ENCODE measurements at regions not wholly inside any gene's neighbourhood (a gene's known extent, or its start where the extent isn't known, plus 50 kb on each side); places are given as distances from the start of the nearest gene placed in this dataset.
"Not testable (repeated sequence)": the region's sequence is repeated elsewhere in the genome, so short reads cannot be mapped to it uniquely, and the experiment has no call there.

DNA sequence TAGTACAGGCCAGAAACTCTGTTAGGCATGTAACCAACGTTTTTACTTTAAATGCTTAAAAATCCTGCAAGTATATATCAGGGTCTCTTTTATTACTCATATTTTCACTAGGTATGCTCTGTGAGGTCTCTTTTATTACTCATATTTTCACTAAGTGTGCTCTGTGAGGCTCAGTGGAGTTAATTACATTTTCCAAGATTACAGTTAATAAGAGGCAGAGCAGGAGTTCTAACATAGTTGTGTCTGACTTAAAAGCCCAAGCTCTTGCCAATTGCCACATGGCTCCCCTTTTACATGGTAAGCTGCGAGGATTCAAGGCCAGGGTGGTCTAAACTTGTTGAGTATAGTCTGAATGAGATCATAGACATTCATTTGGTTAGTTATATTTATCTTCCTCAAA lies 81.0 kb upstream of the ARMCX2 start:
- Histone ChIP-seq H3K27me3 (no peaks in the 10 kb centered on the region), H3K9me3 (no peaks in the 10 kb centered on the region), H3K4me3 (no peak overlapping the region), H3K4me1 (no peaks in the 10 kb centered on the region), H3K36me3 (no peaks in the 10 kb centered on the region), H3K27ac (no peak overlapping the region)
- TF ChIP-seq EP300 (IDR thresholded peaks at IDR 0.05) (no peak), POLR2A (IDR thresholded peaks at IDR 0.05) (no peak), POLR2AphosphoS5 (IDR thresholded peaks at IDR 0.05) (no peak)
- TF ChIP-seq, protein P1, sequence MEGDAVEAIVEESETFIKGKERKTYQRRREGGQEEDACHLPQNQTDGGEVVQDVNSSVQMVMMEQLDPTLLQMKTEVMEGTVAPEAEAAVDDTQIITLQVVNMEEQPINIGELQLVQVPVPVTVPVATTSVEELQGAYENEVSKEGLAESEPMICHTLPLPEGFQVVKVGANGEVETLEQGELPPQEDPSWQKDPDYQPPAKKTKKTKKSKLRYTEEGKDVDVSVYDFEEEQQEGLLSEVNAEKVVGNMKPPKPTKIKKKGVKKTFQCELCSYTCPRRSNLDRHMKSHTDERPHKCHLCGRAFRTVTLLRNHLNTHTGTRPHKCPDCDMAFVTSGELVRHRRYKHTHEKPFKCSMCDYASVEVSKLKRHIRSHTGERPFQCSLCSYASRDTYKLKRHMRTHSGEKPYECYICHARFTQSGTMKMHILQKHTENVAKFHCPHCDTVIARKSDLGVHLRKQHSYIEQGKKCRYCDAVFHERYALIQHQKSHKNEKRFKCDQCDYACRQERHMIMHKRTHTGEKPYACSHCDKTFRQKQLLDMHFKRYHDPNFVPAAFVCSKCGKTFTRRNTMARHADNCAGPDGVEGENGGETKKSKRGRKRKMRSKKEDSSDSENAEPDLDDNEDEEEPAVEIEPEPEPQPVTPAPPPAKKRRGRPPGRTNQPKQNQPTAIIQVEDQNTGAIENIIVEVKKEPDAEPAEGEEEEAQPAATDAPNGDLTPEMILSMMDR (IDR thresholded peaks at IDR 0.05): no peak
- no peak for ATAC-seq
- 43 to 44% methylated on average over 1 to 2 of the region's 2 CpGs for WGBS, 2 donors (ENCODE audit: low coverage in 1 of 2)

DNA sequence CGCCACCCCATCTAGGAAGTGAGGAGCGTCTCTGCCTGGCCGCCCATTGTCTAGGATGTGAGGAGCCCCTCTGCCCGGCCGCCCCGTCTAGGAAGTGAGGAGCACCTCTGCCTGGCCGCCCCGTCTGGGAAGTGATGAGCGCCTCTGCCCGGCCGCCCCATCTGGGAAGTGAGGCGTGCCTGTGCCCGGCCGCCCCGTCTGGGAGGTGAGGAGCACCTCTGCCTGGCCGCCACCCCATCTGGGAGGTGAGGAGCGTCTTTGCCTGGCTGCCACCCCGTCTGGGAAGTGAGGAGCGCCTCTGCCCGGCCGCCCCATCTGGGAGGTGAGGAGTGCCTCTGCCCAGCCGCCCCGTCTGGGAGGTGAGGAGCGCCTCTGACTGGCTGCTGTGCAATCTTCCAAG lies 79.2 kb upstream of the ARMCX2 start:
- not testable (repeated sequence) for ATAC-seq, H3K4me3 ChIP-seq, H3K9me3 ChIP-seq, H3K36me3 ChIP-seq, H3K27me3 ChIP-seq, H3K27ac ChIP-seq, H3K4me1 ChIP-seq
- no CpG with 5 or more reads among the region's 24 CpGs for WGBS, 2 donors (ENCODE audit: low coverage in 1 of 2)

DNA sequence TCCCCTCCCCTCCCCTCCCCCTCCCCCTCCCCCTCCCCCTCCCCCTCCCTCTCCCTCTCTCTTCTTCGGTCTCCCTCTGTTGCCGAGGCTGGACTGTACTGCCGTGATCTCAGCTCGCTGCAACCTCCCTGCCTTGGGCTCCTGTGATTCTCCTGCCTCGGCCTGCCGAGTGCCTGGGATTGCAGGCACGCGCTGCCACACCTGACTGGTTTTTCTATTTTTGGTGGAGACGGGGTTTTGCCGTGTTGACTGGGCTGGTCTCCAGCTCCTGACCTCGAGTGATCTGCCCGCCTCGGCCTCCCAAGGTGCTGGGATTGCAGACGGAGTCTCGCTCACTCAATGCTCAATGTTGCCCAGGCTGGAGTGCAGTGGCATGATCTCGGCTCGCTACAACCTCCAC lies 78.8 kb upstream of the ARMCX2 start:
- not testable (repeated sequence) for ATAC-seq, H3K9me3 ChIP-seq, H3K4me3 ChIP-seq, H3K4me1 ChIP-seq, H3K27me3 ChIP-seq, H3K27ac ChIP-seq, H3K36me3 ChIP-seq
- WGBS, 2 donors (ENCODE audit: low coverage in 1 of 2): no CpG with 5 or more reads among the region's 17 CpGs

DNA sequence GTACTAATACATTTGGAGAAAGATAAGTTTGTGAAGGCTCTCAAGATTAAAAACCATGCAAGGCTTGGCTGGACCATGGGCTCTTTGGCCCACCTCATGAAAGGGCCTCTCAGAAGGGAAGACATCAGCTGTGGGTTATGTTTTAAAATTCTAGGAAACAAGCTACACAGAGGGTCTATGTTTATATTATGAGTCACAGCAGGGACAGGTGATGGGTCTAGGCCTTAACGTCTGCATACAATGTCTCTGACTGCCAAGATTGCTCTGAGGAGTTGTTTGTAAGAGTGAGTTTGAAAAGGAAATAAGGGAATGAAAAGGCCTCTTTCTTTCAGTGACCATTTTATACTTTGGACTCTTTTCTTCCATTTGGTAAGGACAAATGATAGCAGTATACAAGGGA lies 77.0 kb upstream of the ARMCX2 start:
- 8 to 60% methylated on average over 1 of the region's 1 CpG for whole genome bisulfite sequencing, 2 donors (ENCODE audit: low coverage in 1 of 2)
- Histone ChIP-seq H3K27ac (no peak overlapping the region), H3K4me1 (no peaks in the 10 kb centered on the region), H3K27me3 (no peaks in the 10 kb centered on the region), H3K36me3 (no peaks in the 10 kb centered on the region), H3K4me3 (no peak overlapping the region), H3K9me3 (no peaks in the 10 kb centered on the region)
- ATAC-seq: no peak
- TF ChIP-seq, protein P1 (IDR thresholded peaks at IDR 0.05): no peak
- TF ChIP-seq POLR2AphosphoS5 (IDR thresholded peaks at IDR 0.05): no peak
- no peak for TF ChIP-seq EP300 (IDR thresholded peaks at IDR 0.05)
- TF ChIP-seq POLR2A (IDR thresholded peaks at IDR 0.05): no peak

DNA sequence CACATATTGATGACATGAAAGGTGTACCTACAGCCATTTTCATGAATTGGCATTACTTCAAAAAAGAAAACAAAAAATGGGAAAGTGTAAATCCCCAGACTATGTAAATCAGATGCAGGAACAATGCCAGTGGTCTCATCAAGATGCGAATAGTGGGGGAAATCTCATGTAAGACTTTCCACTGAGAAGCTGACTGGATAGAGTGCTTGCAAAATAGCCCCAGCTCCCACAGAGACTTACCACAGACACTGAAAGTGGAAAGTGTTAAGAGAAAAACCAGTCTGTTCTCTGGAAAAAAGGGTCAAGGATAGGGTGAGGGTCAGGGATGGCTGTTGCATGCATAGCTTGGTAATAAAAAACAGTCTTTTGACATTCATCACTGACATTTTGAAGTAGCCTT lies 73.2 kb upstream of the ARMCX2 start:
- WGBS, 2 donors (ENCODE audit: low coverage in 1 of 2): 57 to 80% methylated on average over 1 of the region's 1 CpG
- H3K9me3 ChIP-seq: no peaks in the 10 kb centered on the region
- H3K4me3 ChIP-seq: no peak overlapping the region
- no peak for ATAC-seq
- H3K36me3 ChIP-seq: no peaks in the 10 kb centered on the region
- no peak overlapping the region for H3K27ac ChIP-seq
- H3K4me1 ChIP-seq: no peaks in the 10 kb centered on the region
- H3K27me3 ChIP-seq: no peaks in the 10 kb centered on the region
- TF ChIP-seq, protein P1 (IDR thresholded peaks at IDR 0.05): no peak
- no peak for TF ChIP-seq POLR2AphosphoS5 (IDR thresholded peaks at IDR 0.05)
- TF ChIP-seq POLR2A (IDR thresholded peaks at IDR 0.05): no peak
- no peak for TF ChIP-seq EP300 (IDR thresholded peaks at IDR 0.05)

DNA sequence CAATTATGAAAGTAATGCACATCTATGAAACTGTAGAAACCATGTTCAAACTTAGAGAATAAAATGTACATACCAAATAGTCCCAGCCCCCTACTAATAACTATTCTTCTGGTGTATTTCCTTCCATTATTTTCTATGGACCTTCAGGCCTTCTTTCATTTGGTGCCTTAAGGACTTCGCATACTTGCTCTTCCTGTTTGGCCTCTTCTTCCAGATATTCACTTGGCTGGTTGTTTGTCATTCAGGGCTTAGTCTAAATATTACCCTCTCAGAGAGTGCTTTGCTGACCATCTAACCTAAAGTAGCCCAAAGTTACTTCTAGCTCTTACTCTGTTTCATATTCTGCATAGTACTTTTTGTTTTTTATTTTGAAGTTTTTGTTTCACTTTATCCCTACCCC lies 70.3 kb upstream of the ARMCX2 start:
- H3K27me3 ChIP-seq: no peaks in the 10 kb centered on the region
- H3K4me3 ChIP-seq: no peak overlapping the region
- H3K36me3 ChIP-seq: no peaks in the 10 kb centered on the region
- TF ChIP-seq EP300 (IDR thresholded peaks at IDR 0.05) (no peak), POLR2A (IDR thresholded peaks at IDR 0.05) (no peak), POLR2AphosphoS5 (IDR thresholded peaks at IDR 0.05) (no peak)
- TF ChIP-seq, protein P1 (IDR thresholded peaks at IDR 0.05): no peak
- no peak overlapping the region for H3K27ac ChIP-seq
- H3K9me3 ChIP-seq: no peaks in the 10 kb centered on the region
- no peak for ATAC-seq
- WGBS, 2 donors (ENCODE audit: low coverage in 1 of 2): 42 to 75% methylated on average over 1 of the region's 1 CpG
- H3K4me1 ChIP-seq: no peaks in the 10 kb centered on the region

All from gastroesophageal sphincter (tissue), 4 donors.